ENCODE measurements at regions not wholly inside any gene's neighbourhood (a gene's known extent, or its start where the extent isn't known, plus 50 kb on each side); places are given as distances from the start of the nearest gene placed in this dataset.

DNA sequence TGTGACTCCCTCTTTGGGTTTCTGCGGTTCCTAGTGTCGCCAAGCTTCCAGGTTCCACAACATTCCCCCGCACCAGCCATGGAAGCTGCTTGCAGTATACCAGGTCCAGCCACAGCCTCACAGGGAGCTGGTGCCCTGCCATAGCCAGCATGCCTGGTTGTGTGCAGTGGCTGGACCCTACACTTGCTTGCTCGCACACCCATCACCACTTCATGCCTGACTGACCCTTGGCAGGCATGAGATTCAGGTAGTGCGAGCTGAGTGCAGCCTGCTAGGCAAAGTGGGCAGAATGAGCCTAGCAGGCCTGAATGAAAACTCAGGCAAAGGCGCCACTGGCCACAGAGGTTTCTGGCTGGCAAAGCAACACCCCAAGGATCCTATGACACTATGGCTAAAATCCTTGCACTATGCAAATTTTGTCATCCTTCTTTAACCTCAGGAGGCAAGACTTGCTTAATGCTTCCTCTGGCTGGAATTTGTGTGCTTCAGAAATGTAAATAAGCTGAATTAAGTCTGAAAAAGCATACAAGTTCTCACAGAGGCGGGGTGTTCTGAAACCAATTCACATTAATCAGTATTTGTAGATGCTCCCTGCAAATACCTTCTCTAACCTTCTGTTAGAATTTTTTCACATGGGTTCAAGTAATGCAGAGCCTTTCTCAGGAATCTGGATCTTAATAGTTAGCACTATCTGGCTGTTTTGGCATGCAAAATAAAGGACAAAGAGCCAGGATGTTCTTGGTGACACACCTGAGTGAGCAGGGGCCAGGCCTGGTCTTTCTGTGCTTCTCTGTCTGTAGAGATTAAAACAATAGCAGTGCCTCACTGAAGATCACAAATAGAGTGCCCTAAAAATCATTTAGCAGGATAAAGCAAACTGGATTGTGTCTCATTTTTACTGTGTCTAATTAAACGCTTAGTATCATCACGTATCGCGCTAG is 256.9 kb downstream of the GPATCH2 start:
- ATAC-seq = no peak
- TF ChIP-seq ZC3H10 (CRISPR knock-in tag; IDR thresholded peaks at IDR 0.05) = no peak
- TF ChIP-seq TCF4 (CRISPR knock-in tag; IDR thresholded peaks at IDR 0.05; ENCODE audit: borderline replicate concordance) = no peak

GRCh38 chr1:217372049-217372970 is 258.6 kb downstream of the GPATCH2 start:
- no peak for ATAC-seq

DNA sequence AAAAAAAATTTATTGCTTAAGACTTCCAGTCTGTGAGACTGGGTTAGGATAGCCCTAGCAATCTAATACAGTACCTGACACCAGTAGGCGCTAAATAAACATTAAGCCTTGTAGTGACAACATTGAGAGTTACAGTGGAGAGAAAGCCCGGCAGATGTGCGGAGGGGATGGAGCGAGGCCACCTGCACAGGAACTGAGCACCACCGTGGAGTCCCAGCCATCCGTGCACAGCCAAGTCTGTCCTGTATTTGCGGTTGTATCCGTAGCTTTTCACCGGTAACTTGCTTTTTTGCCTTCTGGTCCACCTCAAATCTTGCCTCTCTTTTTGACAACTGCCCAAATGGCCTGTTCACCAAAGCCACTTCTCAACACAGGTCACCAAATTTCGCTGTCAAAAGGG is 260.1 kb downstream of the GPATCH2 start:
- no peak for TF ChIP-seq ZC3H10 (CRISPR knock-in tag; IDR thresholded peaks at IDR 0.05)
- no peak for TF ChIP-seq ESRRG (CRISPR knock-in tag; IDR thresholded peaks at IDR 0.05)
- TF ChIP-seq OSR1 (CRISPR knock-in tag; IDR thresholded peaks at IDR 0.05) = no peak
- TF ChIP-seq SNAI2 (CRISPR knock-in tag; IDR thresholded peaks at IDR 0.05) = no peak
- no peak for TF ChIP-seq ARNTL (CRISPR knock-in tag; IDR thresholded peaks at IDR 0.05; ENCODE audit: borderline replicate concordance, low read depth)
- no peak for TF ChIP-seq BACH2 (CRISPR knock-in tag; IDR thresholded peaks at IDR 0.05; ENCODE audit: borderline replicate concordance)
- no peak for TF ChIP-seq CREB5 (CRISPR knock-in tag; IDR thresholded peaks at IDR 0.05; ENCODE audit: low read depth)
- TF ChIP-seq POU6F1 (CRISPR knock-in tag; IDR thresholded peaks at IDR 0.05; ENCODE audit: borderline replicate concordance, low read depth) = no peak
- TF ChIP-seq, protein P1, sequence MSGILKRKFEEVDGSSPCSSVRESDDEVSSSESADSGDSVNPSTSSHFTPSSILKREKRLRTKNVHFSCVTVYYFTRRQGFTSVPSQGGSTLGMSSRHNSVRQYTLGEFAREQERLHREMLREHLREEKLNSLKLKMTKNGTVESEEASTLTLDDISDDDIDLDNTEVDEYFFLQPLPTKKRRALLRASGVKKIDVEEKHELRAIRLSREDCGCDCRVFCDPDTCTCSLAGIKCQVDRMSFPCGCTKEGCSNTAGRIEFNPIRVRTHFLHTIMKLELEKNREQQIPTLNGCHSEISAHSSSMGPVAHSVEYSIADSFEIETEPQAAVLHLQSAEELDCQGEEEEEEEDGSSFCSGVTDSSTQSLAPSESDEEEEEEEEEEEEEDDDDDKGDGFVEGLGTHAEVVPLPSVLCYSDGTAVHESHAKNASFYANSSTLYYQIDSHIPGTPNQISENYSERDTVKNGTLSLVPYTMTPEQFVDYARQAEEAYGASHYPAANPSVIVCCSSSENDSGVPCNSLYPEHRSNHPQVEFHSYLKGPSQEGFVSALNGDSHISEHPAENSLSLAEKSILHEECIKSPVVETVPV (CRISPR knock-in tag; IDR thresholded peaks at IDR 0.05) = no peak
- no peak for TF ChIP-seq ZNF565 (CRISPR knock-in tag; conservative IDR thresholded peaks at IDR 0.05; ENCODE audit: low read depth)
- TF ChIP-seq ZFP30 (CRISPR knock-in tag; IDR thresholded peaks at IDR 0.05) = no peak
- TF ChIP-seq ZNF70 (CRISPR knock-in tag; IDR thresholded peaks at IDR 0.05) = no peak
- TF ChIP-seq, protein P2, sequence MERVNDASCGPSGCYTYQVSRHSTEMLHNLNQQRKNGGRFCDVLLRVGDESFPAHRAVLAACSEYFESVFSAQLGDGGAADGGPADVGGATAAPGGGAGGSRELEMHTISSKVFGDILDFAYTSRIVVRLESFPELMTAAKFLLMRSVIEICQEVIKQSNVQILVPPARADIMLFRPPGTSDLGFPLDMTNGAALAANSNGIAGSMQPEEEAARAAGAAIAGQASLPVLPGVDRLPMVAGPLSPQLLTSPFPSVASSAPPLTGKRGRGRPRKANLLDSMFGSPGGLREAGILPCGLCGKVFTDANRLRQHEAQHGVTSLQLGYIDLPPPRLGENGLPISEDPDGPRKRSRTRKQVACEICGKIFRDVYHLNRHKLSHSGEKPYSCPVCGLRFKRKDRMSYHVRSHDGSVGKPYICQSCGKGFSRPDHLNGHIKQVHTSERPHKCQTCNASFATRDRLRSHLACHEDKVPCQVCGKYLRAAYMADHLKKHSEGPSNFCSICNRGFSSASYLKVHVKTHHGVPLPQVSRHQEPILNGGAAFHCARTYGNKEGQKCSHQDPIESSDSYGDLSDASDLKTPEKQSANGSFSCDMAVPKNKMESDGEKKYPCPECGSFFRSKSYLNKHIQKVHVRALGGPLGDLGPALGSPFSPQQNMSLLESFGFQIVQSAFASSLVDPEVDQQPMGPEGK (CRISPR knock-in tag; IDR thresholded peaks at IDR 0.05; ENCODE audit: borderline replicate concordance) = no peak
- no peak for TF ChIP-seq RARB (CRISPR knock-in tag; IDR thresholded peaks at IDR 0.05)
- TF ChIP-seq TCF4 (CRISPR knock-in tag; IDR thresholded peaks at IDR 0.05; ENCODE audit: borderline replicate concordance) = no peak
- TF ChIP-seq, protein P3, sequence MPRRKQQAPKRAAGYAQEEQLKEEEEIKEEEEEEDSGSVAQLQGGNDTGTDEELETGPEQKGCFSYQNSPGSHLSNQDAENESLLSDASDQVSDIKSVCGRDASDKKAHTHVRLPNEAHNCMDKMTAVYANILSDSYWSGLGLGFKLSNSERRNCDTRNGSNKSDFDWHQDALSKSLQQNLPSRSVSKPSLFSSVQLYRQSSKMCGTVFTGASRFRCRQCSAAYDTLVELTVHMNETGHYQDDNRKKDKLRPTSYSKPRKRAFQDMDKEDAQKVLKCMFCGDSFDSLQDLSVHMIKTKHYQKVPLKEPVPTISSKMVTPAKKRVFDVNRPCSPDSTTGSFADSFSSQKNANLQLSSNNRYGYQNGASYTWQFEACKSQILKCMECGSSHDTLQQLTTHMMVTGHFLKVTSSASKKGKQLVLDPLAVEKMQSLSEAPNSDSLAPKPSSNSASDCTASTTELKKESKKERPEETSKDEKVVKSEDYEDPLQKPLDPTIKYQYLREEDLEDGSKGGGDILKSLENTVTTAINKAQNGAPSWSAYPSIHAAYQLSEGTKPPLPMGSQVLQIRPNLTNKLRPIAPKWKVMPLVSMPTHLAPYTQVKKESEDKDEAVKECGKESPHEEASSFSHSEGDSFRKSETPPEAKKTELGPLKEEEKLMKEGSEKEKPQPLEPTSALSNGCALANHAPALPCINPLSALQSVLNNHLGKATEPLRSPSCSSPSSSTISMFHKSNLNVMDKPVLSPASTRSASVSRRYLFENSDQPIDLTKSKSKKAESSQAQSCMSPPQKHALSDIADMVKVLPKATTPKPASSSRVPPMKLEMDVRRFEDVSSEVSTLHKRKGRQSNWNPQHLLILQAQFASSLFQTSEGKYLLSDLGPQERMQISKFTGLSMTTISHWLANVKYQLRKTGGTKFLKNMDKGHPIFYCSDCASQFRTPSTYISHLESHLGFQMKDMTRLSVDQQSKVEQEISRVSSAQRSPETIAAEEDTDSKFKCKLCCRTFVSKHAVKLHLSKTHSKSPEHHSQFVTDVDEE (CRISPR knock-in tag; IDR thresholded peaks at IDR 0.05) = no peak
- ATAC-seq = no peak

More at GRCh38 chr1:217372049-217372970, 258.6 kb downstream of the GPATCH2 start:
- TF ChIP-seq RARB (CRISPR knock-in tag; IDR thresholded peaks at IDR 0.05) (no peak), TCF4 (CRISPR knock-in tag; IDR thresholded peaks at IDR 0.05; ENCODE audit: borderline replicate concordance) (no peak), CSDC2 (CRISPR knock-in tag; IDR thresholded peaks at IDR 0.05) (no peak), PPARA (CRISPR knock-in tag; IDR thresholded peaks at IDR 0.05; ENCODE audit: borderline replicate concordance) (no peak)
- TF ChIP-seq, protein P2 (CRISPR knock-in tag; IDR thresholded peaks at IDR 0.05; ENCODE audit: borderline replicate concordance) = no peak

Measured in SK-N-SH treated with all-trans-retinoic acid at 6 μM for 48 hours (cell line).